Cerebellar nuclear complex (tissue), 1 donor: ENCODE measurements at regions not wholly inside any gene's neighbourhood (a gene's known extent, or its start where the extent isn't known, plus 50 kb on each side); places are given as distances from the start of the nearest gene placed in this dataset.

Experiments
- DNase-seq, 2 experiments: peaks; one replicate each; lab custom pipeline; 2025; lab: John Stamatoyannopoulos, UW

DNA sequence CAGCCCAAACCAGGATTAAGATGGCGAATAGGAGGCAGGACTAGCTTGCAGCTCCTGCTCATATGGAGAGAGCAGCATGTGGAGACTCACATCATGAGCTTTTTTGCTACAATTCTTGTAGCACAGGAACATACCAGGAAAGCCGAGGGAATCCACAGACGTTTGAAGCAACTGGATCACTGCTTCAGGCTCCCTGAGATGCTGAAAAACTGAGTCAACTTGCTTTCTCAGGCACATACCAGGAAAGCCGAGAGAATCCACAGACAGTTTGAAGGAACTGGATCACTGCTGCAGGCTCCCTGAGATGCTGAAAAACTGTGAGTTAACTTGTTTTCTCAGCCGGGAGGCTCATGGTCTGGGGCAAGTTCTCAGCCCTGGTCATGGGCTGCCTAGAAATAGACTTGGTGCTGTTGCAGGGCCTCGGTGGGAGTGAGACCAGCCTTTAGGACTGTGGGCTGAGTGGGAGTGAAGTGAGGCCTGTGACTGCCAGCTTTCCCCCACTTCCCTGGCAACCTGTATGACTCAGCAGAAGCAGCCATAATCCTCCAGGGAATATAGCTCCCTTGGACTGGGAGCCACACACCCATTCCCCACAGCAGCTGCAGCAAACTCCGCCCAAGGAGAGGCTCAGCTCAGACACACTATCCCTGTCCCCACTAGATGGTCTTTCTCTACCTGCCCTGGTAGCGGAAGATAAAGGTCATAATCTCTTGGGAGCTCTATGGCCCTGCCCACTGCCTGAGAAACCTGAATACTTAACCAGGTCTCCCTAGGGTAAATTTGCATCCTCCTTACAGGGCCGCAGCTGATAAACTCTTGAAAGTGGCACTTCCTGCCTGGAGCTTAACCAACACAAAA lies 51.9 kb upstream of the PFN2 start:
- no peak for DNase-seq

DNA sequence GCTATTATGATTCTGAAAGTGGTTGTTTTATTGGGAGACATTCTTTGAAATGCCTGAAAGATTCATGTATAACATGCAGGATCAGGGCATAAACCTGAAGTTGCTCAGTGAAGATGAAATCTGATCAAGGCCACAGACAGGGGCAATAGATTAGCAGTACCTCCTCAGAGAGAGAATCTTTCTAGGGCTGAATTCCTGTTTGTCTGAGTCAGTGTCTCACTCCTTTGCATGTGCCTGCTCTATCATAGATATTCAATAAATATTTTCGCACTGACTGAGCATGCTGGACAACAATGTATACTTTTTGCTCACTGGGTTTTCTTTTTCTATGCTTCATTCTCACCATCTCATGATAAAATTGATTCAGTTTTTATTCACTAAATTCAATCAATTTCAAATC lies 49.8 kb upstream of the PFN2 start:
- no peak for DNase-seq
